ENCODE measurements at regions not wholly inside any gene's neighbourhood (a gene's known extent, or its start where the extent isn't known, plus 50 kb on each side); places are given as distances from the start of the nearest gene placed in this dataset.

DNA sequence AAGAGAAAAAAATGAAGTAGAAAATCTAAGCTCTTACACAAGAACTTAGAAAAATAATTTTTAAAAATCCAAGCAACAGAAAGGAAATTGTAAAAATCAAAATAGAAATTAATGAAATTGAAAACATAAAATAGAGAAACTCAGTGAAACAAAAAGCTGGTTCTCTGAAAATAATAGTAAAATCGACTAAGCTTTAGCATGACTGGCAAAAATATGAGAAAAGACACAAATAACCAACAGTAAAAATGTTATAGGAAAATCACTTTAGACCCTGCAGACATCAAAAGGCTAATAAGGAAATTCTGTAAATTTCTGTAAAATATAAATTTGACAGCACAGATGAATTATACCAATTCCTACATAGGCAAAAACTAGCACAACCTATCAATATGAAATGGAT lies 768.9 kb upstream of the LRRTM1 start:
- TF ChIP-seq POLR2AphosphoS5 (IDR thresholded peaks at IDR 0.05) (no peak), POLR2A (IDR thresholded peaks at IDR 0.05) (no peak)
- TF ChIP-seq, protein P1, sequence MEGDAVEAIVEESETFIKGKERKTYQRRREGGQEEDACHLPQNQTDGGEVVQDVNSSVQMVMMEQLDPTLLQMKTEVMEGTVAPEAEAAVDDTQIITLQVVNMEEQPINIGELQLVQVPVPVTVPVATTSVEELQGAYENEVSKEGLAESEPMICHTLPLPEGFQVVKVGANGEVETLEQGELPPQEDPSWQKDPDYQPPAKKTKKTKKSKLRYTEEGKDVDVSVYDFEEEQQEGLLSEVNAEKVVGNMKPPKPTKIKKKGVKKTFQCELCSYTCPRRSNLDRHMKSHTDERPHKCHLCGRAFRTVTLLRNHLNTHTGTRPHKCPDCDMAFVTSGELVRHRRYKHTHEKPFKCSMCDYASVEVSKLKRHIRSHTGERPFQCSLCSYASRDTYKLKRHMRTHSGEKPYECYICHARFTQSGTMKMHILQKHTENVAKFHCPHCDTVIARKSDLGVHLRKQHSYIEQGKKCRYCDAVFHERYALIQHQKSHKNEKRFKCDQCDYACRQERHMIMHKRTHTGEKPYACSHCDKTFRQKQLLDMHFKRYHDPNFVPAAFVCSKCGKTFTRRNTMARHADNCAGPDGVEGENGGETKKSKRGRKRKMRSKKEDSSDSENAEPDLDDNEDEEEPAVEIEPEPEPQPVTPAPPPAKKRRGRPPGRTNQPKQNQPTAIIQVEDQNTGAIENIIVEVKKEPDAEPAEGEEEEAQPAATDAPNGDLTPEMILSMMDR (IDR thresholded peaks at IDR 0.05): no peak

All from breast epithelium (tissue), 3 donors.